Medulla oblongata (tissue), 1 donor: ENCODE measurements at regions not wholly inside any gene's neighbourhood (a gene's known extent, or its start where the extent isn't known, plus 50 kb on each side); places are given as distances from the start of the nearest gene placed in this dataset.
A peak's percentile ranks its signal among the peaks of the same experiment; 100 is the strongest.
"Not testable (repeated sequence)": the region's sequence is repeated elsewhere in the genome, so short reads cannot be mapped to it uniquely, and the experiment has no call there.

Experiments
- DNase-seq: peaks from one replicate; pipeline ENCODE4 v3.0.0-alpha.2; 2015; ENCODE audit errors: extremely low spot score

GRCh38 chr7:19533266-19533665 lies 175.6 kb downstream of the POLR1F start:
- DNase-seq = no peak

GRCh38 chr7:19530852-19531251 lies 178.0 kb downstream of the POLR1F start:
- no peak for DNase-seq

- DNase-seq = no peak
Measured at GRCh38 chr7:19530261-19530660, 178.6 kb downstream of the POLR1F start.

GRCh38 chr7:19526639-19527038 lies 182.2 kb downstream of the POLR1F start:
- no peak for DNase-seq

GRCh38 chr7:19522486-19522885 lies 186.4 kb downstream of the POLR1F start:
- no peak for DNase-seq

GRCh38 chr7:19520392-19520791 lies 188.4 kb downstream of the POLR1F start:
- DNase-seq = no peak

GRCh38 chr7:19519443-19520021 lies 189.3 kb downstream of the POLR1F start:
- DNase-seq = no peak

GRCh38 chr7:19517546-19517945 lies 191.3 kb downstream of the POLR1F start:
- DNase-seq = not testable (repeated sequence)

- DNase-seq = no peak
Measured at GRCh38 chr7:19508821-19509220, 200.0 kb downstream of the POLR1F start.

- DNase-seq = no peak
Measured at GRCh38 chr7:19508124-19508523, 200.7 kb downstream of the POLR1F start.

GRCh38 chr7:19491821-19492452 lies 216.9 kb downstream of the POLR1F start:
- peak; percentile 18 for DNase-seq

GRCh38 chr7:19491371-19491770 lies 217.5 kb downstream of the POLR1F start:
- DNase-seq = no peak

GRCh38 chr7:19489162-19489820 lies 219.5 kb downstream of the POLR1F start:
- no peak for DNase-seq

GRCh38 chr7:19488056-19488455 lies 220.8 kb downstream of the POLR1F start:
- DNase-seq = no peak

GRCh38 chr7:19482628-19483027 lies 226.2 kb downstream of the POLR1F start:
- no peak for DNase-seq

GRCh38 chr7:19480383-19480782 lies 228.5 kb downstream of the POLR1F start:
- no peak for DNase-seq

GRCh38 chr7:19470031-19470430 lies 238.8 kb downstream of the POLR1F start:
- DNase-seq = no peak

GRCh38 chr7:19465861-19466260 lies 243.0 kb downstream of the POLR1F start:
- DNase-seq = no peak

GRCh38 chr7:19464751-19465150 lies 244.1 kb downstream of the POLR1F start:
- no peak for DNase-seq

- no peak for DNase-seq
Measured at GRCh38 chr7:19464241-19464640, 244.6 kb downstream of the POLR1F start.

- DNase-seq = no peak
Measured at GRCh38 chr7:19463581-19463980, 245.3 kb downstream of the POLR1F start.

- no peak for DNase-seq
Measured at GRCh38 chr7:19455623-19456022, 253.2 kb downstream of the POLR1F start.

- DNase-seq = no peak
Measured at GRCh38 chr7:19448091-19448490, 260.7 kb downstream of the POLR1F start.
